ENCODE measurements at regions not wholly inside any gene's neighbourhood (a gene's known extent, or its start where the extent isn't known, plus 50 kb on each side); places are given as distances from the start of the nearest gene placed in this dataset.
"Not testable (repeated sequence)": the region's sequence is repeated elsewhere in the genome, so short reads cannot be mapped to it uniquely, and the experiment has no call there.

GRCh38 chr5:138640646-138641254, 65.5 kb upstream of the HSPA9 start:
- no peak overlapping the region for H3K4me3 ChIP-seq (ENCODE audit: low read depth, low read length)
- TF ChIP-seq CTCF (IDR thresholded peaks at IDR 0.05; ENCODE audit: borderline replicate concordance, insufficient read depth, low read depth, low read length): no peak

GRCh38 chr5:138640138-138640537, 64.9 kb upstream of the HSPA9 start:
- no peak for TF ChIP-seq CTCF (IDR thresholded peaks at IDR 0.05; ENCODE audit: borderline replicate concordance, insufficient read depth, low read depth, low read length)
- no peak overlapping the region for H3K4me3 ChIP-seq (ENCODE audit: low read depth, low read length)

GRCh38 chr5:138639326-138639725, 64.1 kb upstream of the HSPA9 start:
- no peak for TF ChIP-seq CTCF (IDR thresholded peaks at IDR 0.05; ENCODE audit: borderline replicate concordance, insufficient read depth, low read depth, low read length)
- H3K4me3 ChIP-seq (ENCODE audit: low read depth, low read length): no peak overlapping the region

GRCh38 chr5:138637256-138637655, 62.1 kb upstream of the HSPA9 start:
- H3K4me3 ChIP-seq (ENCODE audit: low read depth, low read length): no peak overlapping the region
- no peak for TF ChIP-seq CTCF (IDR thresholded peaks at IDR 0.05; ENCODE audit: borderline replicate concordance, insufficient read depth, low read depth, low read length)

GRCh38 chr5:138636398-138636944, 61.3 kb upstream of the HSPA9 start:
- H3K4me3 ChIP-seq (ENCODE audit: low read depth, low read length): no peak overlapping the region
- TF ChIP-seq CTCF (IDR thresholded peaks at IDR 0.05; ENCODE audit: borderline replicate concordance, insufficient read depth, low read depth, low read length): no peak

- no peak for TF ChIP-seq CTCF (IDR thresholded peaks at IDR 0.05; ENCODE audit: borderline replicate concordance, insufficient read depth, low read depth, low read length)
- H3K4me3 ChIP-seq (ENCODE audit: low read depth, low read length): no peak overlapping the region
Observed at GRCh38 chr5:138635708-138636107, 60.5 kb upstream of the HSPA9 start.

- TF ChIP-seq CTCF (IDR thresholded peaks at IDR 0.05; ENCODE audit: borderline replicate concordance, insufficient read depth, low read depth, low read length): no peak
Observed at GRCh38 chr5:138635265-138635664, 60.1 kb upstream of the HSPA9 start.

GRCh38 chr5:138634804-138635203, 59.6 kb upstream of the HSPA9 start:
- H3K4me3 ChIP-seq (ENCODE audit: low read depth, low read length): not testable (repeated sequence)

More at GRCh38 chr5:138635265-138635664, 60.1 kb upstream of the HSPA9 start:
- H3K4me3 ChIP-seq (ENCODE audit: low read depth, low read length): no peak overlapping the region
